Adrenal gland (tissue), 5 donors: ENCODE measurements at regions not wholly inside any gene's neighbourhood (a gene's known extent, or its start where the extent isn't known, plus 50 kb on each side); places are given as distances from the start of the nearest gene placed in this dataset.

ENCODE experiments used
- POLR2A ChIP-seq, 2 donors: fragments of 450-650 bp; IDR thresholded peaks; one replicate each; pipeline ENCODE4 v1.6.1; 2017; ENCODE audit warnings: antibody characterized with exemption in 2 of 2, mild to moderate bottlenecking in 2 of 2, moderate library complexity in 1 of 2
- TF ChIP-seq, protein P1 (sequence below), 6 experiments: fragments of 450-650 bp in 4 of 6; fragments of 200-600 bp in 2 of 6; sonication (generic) in 1 of 6; IDR thresholded peaks; 1 replicate in 5 of 6; 2 replicates in 1 of 6; pipeline versions ENCODE4 v1.5.1 to v1.8.0; 2016 to 2021; ENCODE audit warnings: antibody characterized with exemption in 6 of 6, mild to moderate bottlenecking in 2 of 6, moderate library complexity in 1 of 6
- donor health status: DM: no; HTN: no; CAD: no.

- TF ChIP-seq, protein P1, sequence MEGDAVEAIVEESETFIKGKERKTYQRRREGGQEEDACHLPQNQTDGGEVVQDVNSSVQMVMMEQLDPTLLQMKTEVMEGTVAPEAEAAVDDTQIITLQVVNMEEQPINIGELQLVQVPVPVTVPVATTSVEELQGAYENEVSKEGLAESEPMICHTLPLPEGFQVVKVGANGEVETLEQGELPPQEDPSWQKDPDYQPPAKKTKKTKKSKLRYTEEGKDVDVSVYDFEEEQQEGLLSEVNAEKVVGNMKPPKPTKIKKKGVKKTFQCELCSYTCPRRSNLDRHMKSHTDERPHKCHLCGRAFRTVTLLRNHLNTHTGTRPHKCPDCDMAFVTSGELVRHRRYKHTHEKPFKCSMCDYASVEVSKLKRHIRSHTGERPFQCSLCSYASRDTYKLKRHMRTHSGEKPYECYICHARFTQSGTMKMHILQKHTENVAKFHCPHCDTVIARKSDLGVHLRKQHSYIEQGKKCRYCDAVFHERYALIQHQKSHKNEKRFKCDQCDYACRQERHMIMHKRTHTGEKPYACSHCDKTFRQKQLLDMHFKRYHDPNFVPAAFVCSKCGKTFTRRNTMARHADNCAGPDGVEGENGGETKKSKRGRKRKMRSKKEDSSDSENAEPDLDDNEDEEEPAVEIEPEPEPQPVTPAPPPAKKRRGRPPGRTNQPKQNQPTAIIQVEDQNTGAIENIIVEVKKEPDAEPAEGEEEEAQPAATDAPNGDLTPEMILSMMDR (IDR thresholded peaks at IDR 0.05): no peak
- no peak for TF ChIP-seq POLR2A (IDR thresholded peaks at IDR 0.05)
Observed at GRCh38 chr4:181376058-181376457, 867.1 kb upstream of the TENM3 start.
